ENCODE measurements at regions not wholly inside any gene's neighbourhood (a gene's known extent, or its start where the extent isn't known, plus 50 kb on each side); places are given as distances from the start of the nearest gene placed in this dataset.

GRCh38 chrX:34467437-34467836 lies 189.6 kb downstream of the TMEM47 start:
- TF ChIP-seq, protein P1, sequence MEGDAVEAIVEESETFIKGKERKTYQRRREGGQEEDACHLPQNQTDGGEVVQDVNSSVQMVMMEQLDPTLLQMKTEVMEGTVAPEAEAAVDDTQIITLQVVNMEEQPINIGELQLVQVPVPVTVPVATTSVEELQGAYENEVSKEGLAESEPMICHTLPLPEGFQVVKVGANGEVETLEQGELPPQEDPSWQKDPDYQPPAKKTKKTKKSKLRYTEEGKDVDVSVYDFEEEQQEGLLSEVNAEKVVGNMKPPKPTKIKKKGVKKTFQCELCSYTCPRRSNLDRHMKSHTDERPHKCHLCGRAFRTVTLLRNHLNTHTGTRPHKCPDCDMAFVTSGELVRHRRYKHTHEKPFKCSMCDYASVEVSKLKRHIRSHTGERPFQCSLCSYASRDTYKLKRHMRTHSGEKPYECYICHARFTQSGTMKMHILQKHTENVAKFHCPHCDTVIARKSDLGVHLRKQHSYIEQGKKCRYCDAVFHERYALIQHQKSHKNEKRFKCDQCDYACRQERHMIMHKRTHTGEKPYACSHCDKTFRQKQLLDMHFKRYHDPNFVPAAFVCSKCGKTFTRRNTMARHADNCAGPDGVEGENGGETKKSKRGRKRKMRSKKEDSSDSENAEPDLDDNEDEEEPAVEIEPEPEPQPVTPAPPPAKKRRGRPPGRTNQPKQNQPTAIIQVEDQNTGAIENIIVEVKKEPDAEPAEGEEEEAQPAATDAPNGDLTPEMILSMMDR (IDR thresholded peaks at IDR 0.05; ENCODE audit: poor library complexity) = no peak
- TF ChIP-seq EZH2phosphoT487 (IDR thresholded peaks at IDR 0.05; ENCODE audit: low read depth, severe bottlenecking, unreplicated experiment) = no peak
- TF ChIP-seq EZH2 (IDR thresholded peaks at IDR 0.05; ENCODE audit: borderline replicate concordance) = no peak

Measured in hepatocyte (in vitro differentiated cells).